ENCODE measurements at regions not wholly inside any gene's neighbourhood (a gene's known extent, or its start where the extent isn't known, plus 50 kb on each side); places are given as distances from the start of the nearest gene placed in this dataset.

GRCh38 chr3:174413062-174413912 lies 445.8 kb upstream of the NAALADL2 start:
- TF ChIP-seq CTCF (optimal IDR thresholded peaks at IDR 0.05 in 1 of 3, IDR thresholded peaks at IDR 0.05 in 1 of 3, conservative IDR thresholded peaks at IDR 0.05 in 1 of 3; ENCODE audit: extremely low read depth in 1 of 3, insufficient read depth in 2 of 3, low read length in 3 of 3): no peak
- no peak for TF ChIP-seq EZH2 (IDR thresholded peaks at IDR 0.05; ENCODE audit: low read length)

Data from keratinocyte (primary cell).